Activated CD4-positive, alpha-beta T cell treated with anti-CD3 and anti-CD28 coated beads, Interleukin-2, amount 50 U/mL, for 4 hours (primary cell): ENCODE measurements at regions not wholly inside any gene's neighbourhood (a gene's known extent, or its start where the extent isn't known, plus 50 kb on each side); places are given as distances from the start of the nearest gene placed in this dataset.

Source experiments
- DNase-seq, 2 experiments: peaks; one replicate each; pipeline ENCODE4 v3.0.0-alpha.2; 2020

DNA sequence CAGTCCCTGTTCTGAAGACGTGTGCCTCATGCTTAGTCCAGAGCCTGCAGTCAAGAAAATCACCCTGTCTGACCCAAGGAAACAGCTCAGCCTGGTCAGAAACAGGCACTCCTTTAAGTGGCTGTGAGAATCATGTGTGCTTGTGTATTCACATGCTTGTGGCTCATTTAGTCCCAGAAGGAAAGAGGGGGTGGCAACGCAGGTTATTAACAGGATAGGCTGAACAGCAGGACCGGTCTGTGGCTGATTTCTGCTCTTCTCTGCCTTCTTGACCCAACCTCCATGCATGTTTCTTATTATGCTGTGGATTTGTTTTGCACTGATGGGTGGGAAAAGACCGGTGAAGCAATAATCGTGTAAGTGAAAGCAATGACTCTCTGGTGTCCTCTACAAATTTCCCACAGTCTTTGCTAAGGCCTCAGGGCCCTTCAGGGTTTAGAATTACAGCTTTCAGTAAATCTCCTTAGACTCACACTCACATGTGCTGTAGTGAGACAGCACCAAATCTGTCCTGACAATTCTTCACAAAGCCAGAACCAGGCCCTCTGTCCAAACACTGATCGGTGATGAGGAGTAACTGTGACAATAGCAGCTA, 288.1 kb downstream of the ETS1 start:
- DNase-seq: no peak

DNA sequence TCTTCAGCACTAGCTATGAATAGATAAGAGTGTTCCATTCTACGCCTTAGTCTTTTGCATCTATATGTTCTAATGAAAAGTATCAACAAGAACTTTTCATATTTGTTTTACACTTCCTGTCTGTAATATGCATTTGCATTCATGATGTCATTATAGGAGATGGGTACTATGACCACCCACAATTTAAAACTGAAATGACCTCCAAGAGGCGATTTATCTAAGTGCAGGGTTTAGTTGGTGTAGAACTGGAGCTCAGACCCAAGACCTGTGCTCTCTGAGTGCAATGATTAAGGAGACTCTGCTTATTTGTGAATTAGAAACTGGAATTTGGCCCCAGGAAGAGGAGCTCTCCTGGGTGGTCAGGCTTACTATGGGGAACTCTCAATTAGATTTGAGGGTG, 289.1 kb downstream of the ETS1 start:
- DNase-seq: no peak

DNA sequence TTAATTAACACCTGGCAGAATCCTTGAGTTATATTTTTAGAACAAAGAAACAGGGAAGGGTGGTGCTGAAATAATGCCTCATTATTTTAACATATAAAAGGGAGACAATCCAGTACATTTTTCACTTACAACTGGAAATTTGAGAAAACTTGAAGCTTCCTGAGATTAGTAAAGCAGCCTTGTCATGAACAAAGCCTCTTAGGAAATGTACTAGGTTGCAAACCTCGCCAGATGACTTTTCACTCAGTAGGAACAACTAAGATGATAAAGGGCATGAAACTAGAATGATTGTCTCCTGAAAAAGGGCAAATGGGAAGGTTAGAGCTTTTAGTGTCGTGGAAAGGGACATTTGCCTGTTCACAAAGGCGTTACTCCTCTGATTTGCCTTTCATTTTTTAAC, 289.6 kb downstream of the ETS1 start:
- no peak for DNase-seq

- DNase-seq: no peak
These were observed 290.2 kb downstream of the ETS1 start for GRCh38 chr11:128297091-128297651.

DNA sequence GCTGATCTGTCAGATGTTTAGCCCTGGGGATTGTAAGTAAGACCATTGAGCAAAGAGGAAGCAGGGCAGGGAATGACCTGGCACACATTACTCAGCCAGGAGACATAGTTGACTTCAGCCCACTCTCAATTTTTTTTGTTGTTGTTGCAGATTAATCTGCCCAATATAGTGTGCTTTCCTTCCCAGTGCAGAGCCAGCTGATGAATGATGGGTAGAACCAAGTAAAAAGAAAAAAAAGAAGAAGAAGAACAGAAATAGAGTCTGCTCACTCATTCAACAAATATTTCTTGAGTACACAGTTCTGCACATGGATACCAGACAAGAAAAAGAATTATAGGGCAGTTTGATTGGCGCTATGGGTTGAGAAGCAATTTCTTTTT, 292.7 kb downstream of the ETS1 start:
- DNase-seq: no peak

- no peak for DNase-seq
These were observed 293.2 kb downstream of the ETS1 start for GRCh38 chr11:128294001-128294670.

DNA sequence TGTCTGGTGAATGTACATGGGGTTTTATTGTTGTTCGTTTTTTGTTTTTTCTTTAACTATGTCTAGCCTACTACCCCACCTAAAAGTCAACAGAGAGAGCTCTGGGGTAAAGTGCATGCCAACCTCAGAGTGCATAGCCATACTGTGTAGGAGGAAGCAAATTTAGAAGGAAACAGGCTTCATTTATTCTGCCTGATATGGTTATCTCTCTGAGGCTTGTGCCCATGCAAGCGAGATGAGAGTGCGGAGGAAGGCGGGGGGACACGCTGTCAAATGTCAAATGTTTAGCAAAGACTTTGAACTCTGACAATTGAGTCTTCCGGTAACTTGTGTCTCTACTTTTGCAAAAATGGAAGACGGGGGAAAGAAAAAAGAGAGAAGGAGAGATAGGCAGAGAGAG, 295.5 kb downstream of the ETS1 start:
- peak; percentile 61 to 70 for DNase-seq

GRCh38 chr11:128291007-128291406, 296.4 kb downstream of the ETS1 start:
- no peak for DNase-seq

DNA sequence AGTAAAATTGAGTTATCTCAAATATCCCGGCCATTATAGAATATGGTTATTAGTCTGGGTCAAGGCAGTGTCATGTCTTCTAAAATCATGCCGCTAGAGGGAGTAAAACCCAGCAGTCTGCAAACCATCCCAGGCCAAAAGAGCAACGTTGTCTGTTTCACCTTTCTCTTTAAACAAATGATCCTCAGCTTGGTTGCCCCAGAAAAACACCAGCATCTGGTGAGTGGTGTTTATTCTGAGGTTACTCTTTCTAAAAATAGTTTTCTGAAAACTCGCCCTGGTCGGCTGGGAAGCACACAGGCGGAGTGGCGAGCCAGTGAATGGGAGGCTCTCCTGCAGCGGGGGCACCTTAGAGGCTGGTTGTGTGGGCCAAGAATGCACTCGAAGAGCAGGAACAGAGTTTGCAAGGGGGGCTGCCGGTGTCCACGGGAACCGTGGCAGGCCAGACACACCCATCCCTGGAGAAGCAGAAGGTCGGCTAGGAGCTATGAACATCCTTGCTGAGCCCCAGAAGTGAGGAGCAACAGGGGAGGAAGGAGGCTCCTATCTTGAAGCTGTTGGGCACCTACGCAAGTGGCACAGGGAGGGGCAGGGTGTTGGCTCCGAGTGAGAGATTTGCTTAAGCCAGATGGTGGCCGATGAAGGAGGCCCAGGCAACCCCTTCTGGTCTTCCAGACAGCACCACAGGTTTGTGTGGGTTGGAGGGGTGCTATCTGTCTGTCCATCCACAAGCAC, 297.1 kb downstream of the ETS1 start:
- peak; percentile 54 to 56 for DNase-seq

- no peak for DNase-seq
These were observed 298.3 kb downstream of the ETS1 start for GRCh38 chr11:128289048-128289447.

GRCh38 chr11:128288368-128288767, 299.0 kb downstream of the ETS1 start:
- DNase-seq: no peak

DNA sequence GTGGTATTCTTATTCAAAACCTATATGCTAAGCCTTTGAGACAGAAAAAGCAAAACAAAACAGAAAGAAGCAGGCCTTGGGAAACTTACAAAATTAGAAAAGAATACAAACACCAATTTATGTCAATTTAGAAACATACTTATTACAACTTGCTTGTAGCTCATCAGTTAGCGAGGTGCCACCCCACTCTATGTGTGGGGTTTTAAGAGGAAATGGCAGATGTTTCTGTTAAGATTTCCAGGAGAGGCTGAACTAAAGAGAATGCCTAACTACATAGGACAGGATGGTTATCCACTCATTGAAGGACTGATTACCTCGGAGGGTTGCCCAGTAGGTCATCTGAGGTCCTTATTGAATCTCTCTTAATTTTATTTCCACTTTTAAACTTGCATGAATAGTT, 302.0 kb downstream of the ETS1 start:
- DNase-seq: no peak

DNA sequence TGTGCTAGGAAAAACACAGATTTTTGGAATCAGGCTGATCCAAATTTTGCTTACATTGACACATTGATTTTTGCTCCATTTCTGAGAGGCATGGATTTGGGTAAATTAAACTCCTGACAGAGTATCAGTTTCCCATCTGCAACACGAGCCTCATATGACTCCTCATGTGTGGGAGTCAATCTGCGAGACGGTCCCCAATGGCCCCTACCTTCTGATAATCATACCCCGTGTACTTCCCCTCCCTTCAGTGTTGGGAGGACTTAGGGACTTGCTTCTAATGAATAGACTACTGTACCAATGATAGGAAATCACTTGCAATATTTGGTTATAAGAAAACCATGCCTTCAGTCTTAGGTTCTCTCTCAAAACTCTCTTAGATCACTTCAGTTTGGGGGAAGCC, 302.7 kb downstream of the ETS1 start:
- DNase-seq: no peak

DNA sequence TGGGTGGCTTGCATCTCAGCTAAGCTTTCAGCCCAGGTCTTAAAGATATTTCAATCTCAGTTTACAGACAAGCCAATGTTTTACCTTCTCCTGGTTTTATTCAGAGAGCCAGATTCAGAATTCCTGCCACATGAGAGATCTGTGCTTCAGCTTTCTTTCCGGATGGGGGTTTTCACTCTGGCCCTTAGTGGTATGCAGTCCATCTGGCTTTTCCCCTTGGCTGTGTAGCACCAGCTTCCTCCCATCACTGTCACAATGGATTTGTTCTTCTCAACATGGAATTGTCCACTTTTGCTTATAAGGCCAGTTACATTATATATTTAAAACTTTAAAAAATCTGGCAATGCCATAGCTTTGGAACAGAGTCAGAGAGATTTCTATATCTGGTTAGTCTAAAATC, 303.9 kb downstream of the ETS1 start:
- no peak for DNase-seq

DNA sequence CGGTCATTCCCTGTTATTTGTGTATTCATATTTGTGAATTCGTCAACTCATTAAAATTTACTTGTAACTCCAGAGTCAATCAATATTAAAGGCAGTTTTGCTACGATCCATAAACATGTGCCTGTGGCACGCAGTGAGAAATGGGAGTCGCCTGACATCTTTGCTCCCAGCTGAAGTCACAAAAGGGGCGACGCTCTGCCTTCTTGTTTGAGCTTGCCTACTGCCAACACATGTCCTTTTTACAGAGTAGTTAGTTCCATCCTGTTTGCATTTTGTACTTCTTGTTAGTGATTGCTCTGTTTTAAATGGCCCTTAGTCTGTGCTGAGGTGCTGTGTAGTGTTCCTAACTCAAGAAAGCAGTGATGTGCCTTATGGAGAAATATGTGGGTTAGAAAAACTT, 305.3 kb downstream of the ETS1 start:
- DNase-seq: no peak

DNA sequence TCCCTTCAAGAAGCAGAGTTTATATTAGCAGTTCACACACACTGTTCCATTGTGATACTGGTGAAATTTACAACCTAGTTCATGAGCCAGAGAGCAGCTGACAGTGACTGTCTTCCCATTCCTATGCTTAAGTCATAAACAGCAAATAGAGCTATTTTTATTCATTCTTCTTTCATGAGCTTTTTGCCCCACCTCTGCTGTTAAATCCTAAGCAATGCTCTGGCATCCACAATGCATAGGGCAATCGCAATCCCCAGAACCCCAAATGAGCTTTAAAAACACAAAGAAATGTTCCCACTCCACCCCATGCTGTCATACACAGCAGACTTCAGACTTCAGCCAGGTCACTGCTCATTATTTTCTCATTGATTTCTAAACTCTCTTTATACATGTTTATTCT, 307.5 kb downstream of the ETS1 start:
- no peak for DNase-seq

DNA sequence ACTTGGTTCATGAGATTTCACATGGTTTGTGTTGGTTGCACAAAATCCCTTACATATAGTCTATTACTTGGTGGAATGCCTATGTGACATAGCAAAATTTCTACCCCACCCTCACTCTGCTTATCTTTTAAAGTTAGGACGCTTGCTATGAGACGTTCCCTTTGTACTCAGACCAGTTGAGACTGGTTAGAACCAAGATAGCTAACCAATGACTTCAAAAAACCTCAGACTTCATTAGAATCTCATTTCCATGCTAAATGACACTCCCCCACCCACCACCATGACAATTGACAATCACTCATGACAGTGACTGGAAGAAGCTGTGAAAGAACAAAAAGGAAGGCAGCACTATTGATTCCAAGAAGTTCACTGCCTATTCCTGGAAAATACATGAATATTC, 313.6 kb downstream of the ETS1 start:
- no peak for DNase-seq

DNA sequence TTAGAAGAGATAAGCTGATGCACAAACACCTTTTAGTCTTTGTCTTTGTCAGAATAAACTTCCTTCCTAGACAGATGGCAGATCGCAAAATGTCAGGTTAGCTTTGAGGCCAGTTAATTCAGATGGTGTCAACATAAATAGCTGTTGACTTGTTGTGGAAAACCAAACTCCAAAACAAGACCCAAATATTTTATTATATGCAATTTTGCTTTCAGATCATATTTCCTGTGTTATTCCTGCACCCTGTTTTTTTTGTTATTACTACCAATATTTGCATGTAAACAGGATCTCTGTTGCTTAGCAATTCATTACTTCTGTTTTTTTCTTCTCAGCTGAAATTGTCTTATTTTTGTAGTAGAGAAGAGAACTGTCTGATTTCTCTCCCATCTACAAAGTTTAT, 316.0 kb downstream of the ETS1 start:
- no peak for DNase-seq

- no peak for DNase-seq
These were observed 317.9 kb downstream of the ETS1 start for GRCh38 chr11:128269466-128269865.

- no peak for DNase-seq
These were observed 320.5 kb downstream of the ETS1 start for GRCh38 chr11:128266893-128267292.

GRCh38 chr11:128262463-128263345, 324.7 kb downstream of the ETS1 start:
- no peak for DNase-seq

DNA sequence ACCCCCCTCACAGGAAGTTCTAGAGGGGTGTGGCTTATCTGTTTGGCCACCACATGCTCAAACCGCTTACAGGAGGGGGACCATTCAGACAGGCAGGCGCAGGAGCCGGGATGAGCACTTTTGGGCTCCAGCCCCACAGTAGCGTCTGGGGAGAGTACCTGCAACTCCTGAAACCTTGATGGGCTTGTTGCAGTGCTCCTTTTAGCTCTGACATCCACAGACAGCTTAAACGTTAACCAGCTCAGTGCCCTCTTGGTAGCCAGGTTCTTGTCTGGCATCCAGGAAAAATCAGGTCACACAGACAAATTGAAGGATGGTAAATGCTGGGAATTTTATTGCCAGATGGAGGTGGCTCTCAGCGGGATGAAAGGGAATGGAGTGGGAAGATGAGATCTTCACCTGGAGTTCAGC, 326.3 kb downstream of the ETS1 start:
- no peak for DNase-seq

DNA sequence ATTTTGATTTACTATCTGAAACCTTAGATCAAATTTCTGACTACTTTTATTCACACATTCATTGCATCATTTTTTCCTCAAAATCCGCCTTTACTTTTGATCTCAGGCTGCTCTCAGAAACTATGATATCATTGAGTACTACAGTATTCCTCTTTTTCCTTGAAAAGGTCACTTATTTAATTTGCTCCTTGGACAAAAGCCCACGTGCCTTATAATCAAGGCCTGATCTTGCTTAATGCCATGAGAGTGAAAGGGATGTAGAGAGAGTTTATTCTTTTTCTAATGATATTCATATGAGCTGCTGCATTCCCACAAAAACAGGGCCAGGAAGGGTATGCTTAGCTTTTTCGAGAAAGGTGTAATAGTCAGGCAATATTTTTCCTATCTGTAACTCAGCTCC, 327.0 kb downstream of the ETS1 start:
- DNase-seq: no peak
